Neural progenitor cell (in vitro differentiated cells): ENCODE measurements at regions not wholly inside any gene's neighbourhood (a gene's known extent, or its start where the extent isn't known, plus 50 kb on each side); places are given as distances from the start of the nearest gene placed in this dataset.

Experiments used
- DNase-seq: peaks from one replicate; pipeline ENCODE4 v3.0.0-alpha.2; 2016; ENCODE audit warnings: low spot score
- H2AFZ ChIP-seq: fragments of 200-600 bp; sonication (generic); replicated peaks from 2 replicates; pipeline ENCODE4 v1.6.1; 2016; ENCODE audit warnings: antibody characterized with exemption
- H3F3A ChIP-seq: fragments of 200-600 bp; sonication (generic); 2 replicates; pipeline ENCODE4 v1.6.1; 2016; ENCODE audit warnings: antibody characterized with exemption, low read depth
- H3K27ac ChIP-seq: fragments of 200-600 bp; sonication (generic); 2 replicates; pipeline ENCODE4 v1.5.1; 2016; ENCODE audit warnings: mild to moderate bottlenecking
- H3K27me3 ChIP-seq: fragments of 200-600 bp; sonication (generic); 2 replicates; pipeline ENCODE4 v1.6.1; 2016; ENCODE audit warnings: mild to moderate bottlenecking, moderate library complexity
- H3K36me3 ChIP-seq: fragments of 200-600 bp; sonication (generic); 2 replicates; pipeline ENCODE4 v1.5.1; 2016
- H3K4me1 ChIP-seq: fragments of 200-600 bp; sonication (generic); 2 replicates; pipeline ENCODE4 v1.6.1; 2016; ENCODE audit warnings: mixed run types
- H3K4me2 ChIP-seq: fragments of 200-600 bp; sonication (generic); 2 replicates; pipeline ENCODE4 v1.6.1; 2016
- H3K4me3 ChIP-seq: fragments of 200-600 bp; sonication (generic); 2 replicates; pipeline ENCODE4 v1.5.1; 2016
- H3K79me2 ChIP-seq: fragments of 200-600 bp; sonication (generic); 2 replicates; pipeline ENCODE4 v1.6.1; 2016; ENCODE audit warnings: low read depth
- H3K9ac ChIP-seq: fragments of 200-600 bp; sonication (generic); 2 replicates; pipeline ENCODE4 v1.6.1; 2016
- H3K9me3 ChIP-seq: fragments of 200-600 bp; sonication (generic); 2 replicates; pipeline ENCODE4 v1.5.1; 2016; ENCODE audit warnings: low read depth
- H4K20me1 ChIP-seq: fragments of 200-600 bp; sonication (generic); 2 replicates; pipeline ENCODE4 v1.6.1; 2016; ENCODE audit warnings: low read depth
- H3K27ac Mint-ChIP-seq: 3 replicates; pipeline ENCODE4 v1.8.0; 2021; ENCODE audit warnings: mixed read lengths
- H3K27me3 Mint-ChIP-seq: 2 replicates; pipeline ENCODE4 v1.8.0; 2022; ENCODE audit warnings: low read depth, mild to moderate bottlenecking, inconsistent platforms, moderate library complexity, mixed read lengths; ENCODE audit not compliant: insufficient read depth
- H3K36me3 Mint-ChIP-seq: 3 replicates; pipeline ENCODE4 v1.8.0; 2021; ENCODE audit warnings: mixed read lengths
- H3K4me1 Mint-ChIP-seq: 3 replicates; pipeline ENCODE4 v1.8.0; 2021; ENCODE audit warnings: mixed read lengths
- H3K4me3 Mint-ChIP-seq: 3 replicates; pipeline ENCODE4 v1.8.0; 2021; ENCODE audit warnings: mild to moderate bottlenecking, moderate library complexity, mixed read lengths
- H3K9me3 Mint-ChIP-seq: 3 replicates; pipeline ENCODE4 v1.8.0; 2020; ENCODE audit warnings: mixed read lengths
- CTCF ChIP-seq: fragments of 200-600 bp; sonication (generic); IDR thresholded peaks from 2 replicates; pipeline ENCODE4 v1.5.1; 2017; ENCODE audit warnings: antibody characterized with exemption, mild to moderate bottlenecking
- EZH2 ChIP-seq: fragments of 200-600 bp; sonication (generic); IDR thresholded peaks from 2 replicates; pipeline ENCODE4 v1.6.1; 2017; ENCODE audit warnings: antibody characterized with exemption, mild to moderate bottlenecking, moderate library complexity
- EZH2phosphoT487 ChIP-seq: fragments of 200-600 bp; sonication (generic); IDR thresholded peaks from 2 replicates; pipeline ENCODE4 v1.6.1; 2017; ENCODE audit warnings: antibody characterized with exemption

- TF ChIP-seq EZH2 (no peak), CTCF (no peak), EZH2phosphoT487 (no peak)
- DNase-seq = no peak
- Histone ChIP-seq H3K36me3 (no peaks in the 10 kb centered on the region), H3K27me3 (no peaks in the 10 kb centered on the region), H3K4me2 (no peak overlapping the region), H3K27ac (no peak overlapping the region), H4K20me1 (no peaks in the 10 kb centered on the region), H3K9me3 (no peaks in the 10 kb centered on the region), H2AFZ (no peak overlapping the region), H3K4me3 (no peak overlapping the region), H3K4me1 (no peaks in the 10 kb centered on the region), H3K9ac (no peak overlapping the region), H3F3A (no peaks in the 10 kb centered on the region), H3K79me2 (no peaks in the 10 kb centered on the region)
- no peaks in the 10 kb centered on the region for H3K27me3 Mint-ChIP-seq
- peaks cover 1% of the 10 kb centered on the region for H3K36me3 Mint-ChIP-seq
- H3K27ac Mint-ChIP-seq = no peak overlapping the region
- no peaks in the 10 kb centered on the region for H3K4me1 Mint-ChIP-seq
- no peaks in the 10 kb centered on the region for H3K9me3 Mint-ChIP-seq
- H3K4me3 Mint-ChIP-seq = no peak overlapping the region
Observed at GRCh38 chr10:107496594-107496993, 332.1 kb upstream of the SORCS1 start.

GRCh38 chr10:107492389-107492788, 327.9 kb upstream of the SORCS1 start:
- no peak overlapping the region for H3K4me2 ChIP-seq
- no peaks in the 10 kb centered on the region for H3K4me1 Mint-ChIP-seq
- H3K27ac Mint-ChIP-seq = no peak overlapping the region

GRCh38 chr10:107490389-107490788, 325.9 kb upstream of the SORCS1 start:
- H4K20me1 ChIP-seq = no peaks in the 10 kb centered on the region
- Mint-ChIP-seq H3K9me3 (no peaks in the 10 kb centered on the region), H3K4me1 (no peaks in the 10 kb centered on the region), H3K27ac (no peak overlapping the region), H3K27me3 (no peaks in the 10 kb centered on the region), H3K4me3 (no peak overlapping the region), H3K36me3 (no peaks in the 10 kb centered on the region)
- H3F3A ChIP-seq = no peaks in the 10 kb centered on the region
- no peak overlapping the region for H3K4me2 ChIP-seq
- TF ChIP-seq EZH2 (no peak), EZH2phosphoT487 (no peak), CTCF (no peak)
- no peak overlapping the region for H3K27ac ChIP-seq
- no peaks in the 10 kb centered on the region for H3K36me3 ChIP-seq
- no peak overlapping the region for H2AFZ ChIP-seq
- no peaks in the 10 kb centered on the region for H3K9me3 ChIP-seq
- no peak overlapping the region for H3K4me3 ChIP-seq
- DNase-seq = no peak
- H3K27me3 ChIP-seq = no peaks in the 10 kb centered on the region
- H3K9ac ChIP-seq = no peak overlapping the region
- H3K79me2 ChIP-seq = no peaks in the 10 kb centered on the region
- no peaks in the 10 kb centered on the region for H3K4me1 ChIP-seq

More at GRCh38 chr10:107492389-107492788, 327.9 kb upstream of the SORCS1 start:
- Histone ChIP-seq H3F3A (no peaks in the 10 kb centered on the region), H4K20me1 (no peaks in the 10 kb centered on the region), H3K36me3 (no peaks in the 10 kb centered on the region), H3K4me1 (no peaks in the 10 kb centered on the region), H3K9ac (no peak overlapping the region), H2AFZ (no peak overlapping the region), H3K27me3 (no peaks in the 10 kb centered on the region), H3K27ac (no peak overlapping the region), H3K9me3 (no peaks in the 10 kb centered on the region), H3K4me3 (no peak overlapping the region), H3K79me2 (no peaks in the 10 kb centered on the region)
- no peak for DNase-seq
- Mint-ChIP-seq H3K4me3 (no peak overlapping the region), H3K27me3 (no peaks in the 10 kb centered on the region), H3K9me3 (no peaks in the 10 kb centered on the region), H3K36me3 (peaks cover 1% of the 10 kb centered on the region)
- TF ChIP-seq EZH2phosphoT487 = no peak
- TF ChIP-seq EZH2 = no peak
- TF ChIP-seq CTCF = no peak

GRCh38 chr10:107487284-107487683, 322.8 kb upstream of the SORCS1 start:
- TF ChIP-seq CTCF (no peak), EZH2 (no peak), EZH2phosphoT487 (no peak)
- peaks cover 5% of the 10 kb centered on the region for H3K4me1 Mint-ChIP-seq
- no peaks in the 10 kb centered on the region for H3K27me3 ChIP-seq
- H3K4me3 ChIP-seq = no peak overlapping the region
- H3K27me3 Mint-ChIP-seq = no peaks in the 10 kb centered on the region
- no peak overlapping the region for H2AFZ ChIP-seq
- no peaks in the 10 kb centered on the region for H3K36me3 Mint-ChIP-seq
- H3K79me2 ChIP-seq = no peaks in the 10 kb centered on the region
- no peaks in the 10 kb centered on the region for H3K36me3 ChIP-seq
- H3K4me3 Mint-ChIP-seq = no peak overlapping the region
- no peaks in the 10 kb centered on the region for H3F3A ChIP-seq
- H3K4me1 ChIP-seq = no peaks in the 10 kb centered on the region
- H3K27ac Mint-ChIP-seq = no peak overlapping the region
- H3K9me3 Mint-ChIP-seq = peaks cover 5% of the 10 kb centered on the region
- H3K9me3 ChIP-seq = no peaks in the 10 kb centered on the region
- no peak overlapping the region for H3K4me2 ChIP-seq
- H3K27ac ChIP-seq = no peak overlapping the region
- no peak for DNase-seq
- no peaks in the 10 kb centered on the region for H4K20me1 ChIP-seq
- H3K9ac ChIP-seq = no peak overlapping the region
